Kidney (tissue), 13 donors: ENCODE measurements at regions not wholly inside any gene's neighbourhood (a gene's known extent, or its start where the extent isn't known, plus 50 kb on each side); places are given as distances from the start of the nearest gene placed in this dataset.

Experiments
- DNase-seq, 5 donors: peaks; one replicate each; pipeline ENCODE4 v3.0.0-alpha.2; 2013 to 2020
- FAIRE-seq: peaks from 2 replicates; lab custom pipeline; 2012; peaks lifted over from hg19 to GRCh38; lab: Jason Lieb, UNC
- H3K27ac ChIP-seq, 2 donors: one replicate each; pipeline ENCODE4 v1.7.0; 2013; ENCODE audit warnings: low read depth in 2 of 2, low read length in 2 of 2, inconsistent platforms in 1 of 2
- H3K27me3 ChIP-seq: one replicate; pipeline ENCODE4 v1.7.1; 2013; ENCODE audit warnings: low read length, inconsistent platforms; ENCODE audit not compliant: control insufficient read depth, insufficient read depth
- H3K36me3 ChIP-seq, 3 donors: one replicate each; pipeline versions ENCODE4 v1.7.0 to v1.7.1; 2013; ENCODE audit warnings: low read length in 3 of 3, control low read depth in 1 of 3, inconsistent platforms in 1 of 3; ENCODE audit not compliant: insufficient read depth in 3 of 3, control insufficient read depth in 2 of 3
- H3K4me1 ChIP-seq, 3 donors: one replicate each; pipeline versions ENCODE4 v1.7.0 to v1.7.1; 2013; ENCODE audit warnings: low read length in 3 of 3, inconsistent platforms in 1 of 3, low read depth in 1 of 3; ENCODE audit not compliant: control insufficient read depth in 2 of 3, insufficient read depth in 2 of 3
- H3K4me3 ChIP-seq, 3 donors: one replicate each; pipeline versions ENCODE4 v1.7.0 to v1.8.1; 2013; ENCODE audit warnings: low read length in 3 of 3, control low read depth in 1 of 3, inconsistent platforms in 1 of 3
- H3K9ac ChIP-seq, 3 donors: one replicate each; pipeline versions ENCODE4 v1.7.0 to v1.7.1; 2013; ENCODE audit warnings: low read length in 3 of 3, control low read depth in 1 of 3, inconsistent platforms in 1 of 3
- H3K9me3 ChIP-seq, 3 donors: one replicate each; pipeline versions ENCODE4 v1.7.0 to v1.7.1; 2013; ENCODE audit warnings: low read length in 3 of 3, control low read depth in 1 of 3, inconsistent platforms in 1 of 3; ENCODE audit not compliant: control insufficient read depth in 2 of 3, insufficient read depth in 1 of 3
- CTCF ChIP-seq: IDR thresholded peaks from 3 replicates; pipeline ENCODE4 v1.5.1; 2012; ENCODE audit warnings: mild to moderate bottlenecking, moderate library complexity, borderline replicate concordance; ENCODE audit not compliant: insufficient read depth; ENCODE audit errors: extremely low read depth
- intact Hi-C: fragments of 100-400 bp; cut with DNase I; formaldehyde crosslinking; loops from one replicate; pipeline ENCODE4 v1.11.1; 2022
- donor health status: control.
- donor health status: control.
- donor health status: control.
- donor health status: control.
- donor health status: control.
- donor health status: DM: yes; HTN: yes; CAD: no.
- donor health status: Normal renal cell carcinoma (clear cell type).

DNA sequence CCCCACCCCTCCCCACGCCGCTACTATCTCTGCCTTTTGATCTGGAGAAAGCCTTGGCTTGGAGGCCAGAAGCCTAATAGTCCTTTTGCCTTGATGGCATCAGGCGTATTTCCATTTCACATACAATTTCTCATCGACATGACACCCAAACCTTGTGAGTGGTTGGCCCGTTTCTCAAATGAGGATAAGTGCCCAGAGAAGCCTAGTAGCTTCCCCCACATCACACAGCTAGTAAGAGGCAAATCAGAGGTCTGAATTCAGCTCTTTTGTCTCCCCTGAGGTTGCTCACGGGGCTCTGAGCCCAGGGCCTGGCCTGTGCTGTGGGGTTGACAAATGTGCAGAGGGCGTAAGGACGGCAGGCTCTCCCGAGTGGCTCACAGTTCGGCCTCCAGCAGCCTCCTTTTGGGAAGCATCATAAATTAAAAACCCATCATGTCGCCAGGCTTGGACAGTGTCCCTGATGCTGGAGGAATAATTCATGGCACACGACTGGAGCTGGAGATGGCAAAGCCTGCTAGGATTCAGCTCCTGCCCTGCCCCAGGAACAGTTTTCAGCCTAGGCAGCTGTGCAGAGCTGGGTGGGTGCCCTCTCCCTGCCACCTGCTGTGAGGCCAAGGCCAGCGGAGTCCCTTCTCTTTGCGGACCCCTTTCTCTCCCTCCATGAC is 263.8 kb downstream of the NSG2 start:
- no peak overlapping the region for H3K9ac ChIP-seq
- H3K4me1 ChIP-seq, result no peaks in the 10 kb centered on the region
- FAIRE-seq (no peak), DNase-seq (no peak)
- no peaks in the 10 kb centered on the region for H3K36me3 ChIP-seq
- no peaks in the 10 kb centered on the region for H3K9me3 ChIP-seq
- no peak overlapping the region for H3K4me3 ChIP-seq
- no peak for TF ChIP-seq CTCF
- intact Hi-C loops, result no loop called here
- H3K27ac ChIP-seq, result no peak overlapping the region
- H3K27me3 ChIP-seq, result no peaks in the 10 kb centered on the region

GRCh38 chr5:174310243-174310642 is 264.7 kb downstream of the NSG2 start:
- no peak for TF ChIP-seq CTCF
- H3K36me3 ChIP-seq, result no peaks in the 10 kb centered on the region
- H3K4me1 ChIP-seq, result no peaks in the 10 kb centered on the region
- H3K9me3 ChIP-seq, result no peaks in the 10 kb centered on the region
- H3K4me3 ChIP-seq, result no peak overlapping the region
- no peak overlapping the region for H3K9ac ChIP-seq
- H3K27me3 ChIP-seq, result no peaks in the 10 kb centered on the region
- DNase-seq (peak in 1 of 5 donors; percentile 15), FAIRE-seq (no peak)
- H3K27ac ChIP-seq, result no peak overlapping the region
- intact Hi-C loops, result no loop called here

- Histone ChIP-seq H3K27ac (no peak overlapping the region), H3K4me1 (no peaks in the 10 kb centered on the region), H3K9ac (no peak overlapping the region), H3K27me3 (no peaks in the 10 kb centered on the region), H3K4me3 (no peak overlapping the region), H3K36me3 (no peaks in the 10 kb centered on the region), H3K9me3 (no peaks in the 10 kb centered on the region)
- intact Hi-C loops, result no loop called here
- DNase-seq, result peak in 1 of 5 donors; percentile 13
- TF ChIP-seq CTCF, result no peak
- no peak for FAIRE-seq
Measured at GRCh38 chr5:174310706-174311105, 265.2 kb downstream of the NSG2 start.

- no peaks in the 10 kb centered on the region for H3K4me1 ChIP-seq
- intact Hi-C loops, result no loop called here
- DNase-seq (peak in 1 of 5 donors; percentile 42), FAIRE-seq (no peak)
- H3K9me3 ChIP-seq, result no peaks in the 10 kb centered on the region
- no peaks in the 10 kb centered on the region for H3K27me3 ChIP-seq
- H3K4me3 ChIP-seq, result no peak overlapping the region
- TF ChIP-seq CTCF, result no peak
- H3K9ac ChIP-seq, result no peak overlapping the region
- H3K27ac ChIP-seq, result no peak overlapping the region
- H3K36me3 ChIP-seq, result no peaks in the 10 kb centered on the region
Measured at GRCh38 chr5:174311121-174311520, 265.6 kb downstream of the NSG2 start.
